ENCODE measurements at regions not wholly inside any gene's neighbourhood (a gene's known extent, or its start where the extent isn't known, plus 50 kb on each side); places are given as distances from the start of the nearest gene placed in this dataset.
"Not testable (repeated sequence)": the region's sequence is repeated elsewhere in the genome, so short reads cannot be mapped to it uniquely, and the experiment has no call there.

GRCh38 chrX:39264023-39264422, 462.8 kb downstream of the MID1IP1 start:
- no peaks in the 10 kb centered on the region for H3K36me3 ChIP-seq (ENCODE audit: control insufficient read depth, insufficient read depth, low read length)
- H3K4me3 ChIP-seq (ENCODE audit: low read depth, low read length) = no peak overlapping the region
- 0 out of 2 replicates have a peak, but pooled peaks cover 3% of the 10 kb centered on the region for H3K9me3 ChIP-seq (ENCODE audit: control insufficient read depth, insufficient read depth, low read length)
- H3K27me3 ChIP-seq (ENCODE audit: control insufficient read depth, insufficient read depth, low read length) = no peaks in the 10 kb centered on the region
- no peaks in the 10 kb centered on the region for H3K4me1 ChIP-seq (ENCODE audit: control insufficient read depth, insufficient read depth, low read length)
- no peak overlapping the region for H3K9ac ChIP-seq (ENCODE audit: low read depth, low read length)
- H3K27ac ChIP-seq (ENCODE audit: low read depth, low read length) = no peak overlapping the region

DNA sequence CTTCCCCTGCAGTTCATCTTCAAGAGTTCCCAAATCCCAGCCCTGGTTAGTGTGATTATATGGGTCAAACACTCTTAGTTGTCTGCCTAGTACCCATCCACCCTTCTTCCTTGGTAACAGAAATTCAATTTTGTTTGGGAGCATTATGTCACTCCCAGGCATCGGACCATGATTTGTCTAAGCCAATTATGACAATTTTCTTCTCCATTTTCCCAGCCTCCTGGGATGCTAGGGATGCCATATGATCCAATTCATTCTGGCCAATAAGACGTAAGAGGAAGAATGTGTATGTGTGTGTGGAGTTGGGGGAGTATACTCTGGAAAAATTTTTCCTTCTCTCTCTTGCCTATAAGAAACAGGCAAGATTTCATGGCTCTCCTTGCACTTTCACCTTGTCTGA, 465.9 kb downstream of the MID1IP1 start:
- Histone ChIP-seq H3K27ac (ENCODE audit: low read depth, low read length) (no peak overlapping the region), H3K4me1 (ENCODE audit: control insufficient read depth, insufficient read depth, low read length) (no peaks in the 10 kb centered on the region), H3K9ac (ENCODE audit: low read depth, low read length) (no peak overlapping the region), H3K4me3 (ENCODE audit: low read depth, low read length) (no peak overlapping the region), H3K27me3 (ENCODE audit: control insufficient read depth, insufficient read depth, low read length) (no peaks in the 10 kb centered on the region), H3K9me3 (ENCODE audit: control insufficient read depth, insufficient read depth, low read length) (0 out of 2 replicates have a peak, but pooled peaks cover 7% of the 10 kb centered on the region), H3K36me3 (ENCODE audit: control insufficient read depth, insufficient read depth, low read length) (no peaks in the 10 kb centered on the region)

GRCh38 chrX:39268207-39268606, 466.9 kb downstream of the MID1IP1 start:
- Histone ChIP-seq H3K4me3 (ENCODE audit: low read depth, low read length) (no peak overlapping the region), H3K9me3 (ENCODE audit: control insufficient read depth, insufficient read depth, low read length) (0 out of 2 replicates have a peak, but pooled peaks cover 7% of the 10 kb centered on the region), H3K36me3 (ENCODE audit: control insufficient read depth, insufficient read depth, low read length) (no peaks in the 10 kb centered on the region), H3K4me1 (ENCODE audit: control insufficient read depth, insufficient read depth, low read length) (no peaks in the 10 kb centered on the region), H3K9ac (ENCODE audit: low read depth, low read length) (no peak overlapping the region), H3K27ac (ENCODE audit: low read depth, low read length) (no peak overlapping the region), H3K27me3 (ENCODE audit: control insufficient read depth, insufficient read depth, low read length) (no peaks in the 10 kb centered on the region)

DNA sequence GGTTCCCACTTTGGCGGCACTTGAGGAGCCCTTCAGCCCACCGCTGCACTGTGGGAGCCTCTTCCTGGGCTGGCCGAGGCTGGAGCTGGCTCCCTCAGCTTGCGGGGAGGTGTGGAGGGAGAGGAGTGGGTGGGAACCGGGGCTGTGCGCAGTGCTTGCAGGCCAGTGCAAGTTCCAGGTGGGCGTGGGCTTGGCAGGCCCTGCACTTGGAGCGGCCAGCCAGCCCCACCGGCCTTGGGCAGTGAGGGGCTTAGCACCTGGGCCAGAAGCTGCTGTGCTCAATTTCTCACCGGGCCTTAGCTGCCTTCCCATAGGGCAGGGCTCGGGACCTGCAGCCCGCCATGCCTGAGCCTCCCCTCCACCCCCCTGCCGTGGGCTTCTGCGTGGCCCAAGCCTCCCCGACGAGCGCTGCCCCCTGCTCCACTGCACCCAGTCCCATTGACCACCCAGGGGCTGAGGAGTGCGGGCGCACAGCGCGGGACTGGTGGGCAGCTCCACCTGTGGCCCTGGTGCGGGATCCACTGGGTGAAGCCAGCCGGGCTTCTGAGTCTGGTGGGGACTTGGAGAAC, 474.3 kb downstream of the MID1IP1 start:
- Histone ChIP-seq H3K4me1 (ENCODE audit: control insufficient read depth, insufficient read depth, low read length) (no peaks in the 10 kb centered on the region), H3K9ac (ENCODE audit: low read depth, low read length) (no peak overlapping the region), H3K4me3 (ENCODE audit: low read depth, low read length) (no peak overlapping the region), H3K36me3 (ENCODE audit: control insufficient read depth, insufficient read depth, low read length) (no peaks in the 10 kb centered on the region), H3K27me3 (ENCODE audit: control insufficient read depth, insufficient read depth, low read length) (no peaks in the 10 kb centered on the region), H3K9me3 (ENCODE audit: control insufficient read depth, insufficient read depth, low read length) (peaks cover 4% of the 10 kb centered on the region; the same call in 1 of the 2 replicates), H3K27ac (ENCODE audit: low read depth, low read length) (no peak overlapping the region)

GRCh38 chrX:39277685-39278390, 476.6 kb downstream of the MID1IP1 start:
- H3K4me3 ChIP-seq (ENCODE audit: low read depth, low read length); H3K27me3 ChIP-seq (ENCODE audit: control insufficient read depth, insufficient read depth, low read length); H3K36me3 ChIP-seq (ENCODE audit: control insufficient read depth, insufficient read depth, low read length); H3K9ac ChIP-seq (ENCODE audit: low read depth, low read length); H3K4me1 ChIP-seq (ENCODE audit: control insufficient read depth, insufficient read depth, low read length); H3K27ac ChIP-seq (ENCODE audit: low read depth, low read length): not testable (repeated sequence)
- H3K9me3 ChIP-seq (ENCODE audit: control insufficient read depth, insufficient read depth, low read length) = peaks cover 21% of the 10 kb centered on the region

- no peak overlapping the region for H3K4me3 ChIP-seq (ENCODE audit: low read depth, low read length)
- no peak overlapping the region for H3K9ac ChIP-seq (ENCODE audit: low read depth, low read length)
- H3K9me3 ChIP-seq (ENCODE audit: control insufficient read depth, insufficient read depth, low read length) = peaks cover 46% of the 10 kb centered on the region
- H3K27me3 ChIP-seq (ENCODE audit: control insufficient read depth, insufficient read depth, low read length) = no peaks in the 10 kb centered on the region
- H3K36me3 ChIP-seq (ENCODE audit: control insufficient read depth, insufficient read depth, low read length) = no peaks in the 10 kb centered on the region
- no peaks in the 10 kb centered on the region for H3K4me1 ChIP-seq (ENCODE audit: control insufficient read depth, insufficient read depth, low read length)
- H3K27ac ChIP-seq (ENCODE audit: low read depth, low read length) = no peak overlapping the region
These were observed 482.0 kb downstream of the MID1IP1 start for GRCh38 chrX:39283239-39283638.

- no peak overlapping the region for H3K27ac ChIP-seq (ENCODE audit: low read depth, low read length)
- H3K27me3 ChIP-seq (ENCODE audit: control insufficient read depth, insufficient read depth, low read length) = no peaks in the 10 kb centered on the region
- H3K9ac ChIP-seq (ENCODE audit: low read depth, low read length) = no peak overlapping the region
- H3K9me3 ChIP-seq (ENCODE audit: control insufficient read depth, insufficient read depth, low read length) = peaks cover 44% of the 10 kb centered on the region
- no peak overlapping the region for H3K4me3 ChIP-seq (ENCODE audit: low read depth, low read length)
- no peaks in the 10 kb centered on the region for H3K4me1 ChIP-seq (ENCODE audit: control insufficient read depth, insufficient read depth, low read length)
- H3K36me3 ChIP-seq (ENCODE audit: control insufficient read depth, insufficient read depth, low read length) = no peaks in the 10 kb centered on the region
These were observed 487.3 kb downstream of the MID1IP1 start for GRCh38 chrX:39288592-39288991.

DNA sequence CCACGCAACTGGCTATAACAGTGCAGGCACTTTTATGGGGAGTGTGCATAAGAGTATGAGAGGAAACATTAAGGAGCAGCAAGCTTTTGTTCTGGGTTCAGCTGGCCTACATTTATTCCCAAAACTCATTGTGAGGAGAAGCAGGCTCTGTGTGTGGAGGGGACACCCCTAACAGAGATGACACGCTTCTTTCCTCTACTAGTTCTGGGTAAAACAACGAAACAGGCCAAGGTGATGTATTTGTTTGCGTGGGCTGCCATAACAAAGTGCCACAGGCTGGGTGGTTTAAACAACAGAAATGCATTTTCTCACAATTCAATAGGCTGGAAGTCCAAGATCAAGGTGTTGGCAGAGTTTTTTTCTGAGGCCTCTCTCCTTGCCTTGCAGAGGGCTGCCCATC, 488.6 kb downstream of the MID1IP1 start:
- H3K4me3 ChIP-seq (ENCODE audit: low read depth, low read length) = no peak overlapping the region
- H3K36me3 ChIP-seq (ENCODE audit: control insufficient read depth, insufficient read depth, low read length) = no peaks in the 10 kb centered on the region
- H3K9me3 ChIP-seq (ENCODE audit: control insufficient read depth, insufficient read depth, low read length) = peaks cover 34% of the 10 kb centered on the region
- H3K27me3 ChIP-seq (ENCODE audit: control insufficient read depth, insufficient read depth, low read length) = no peaks in the 10 kb centered on the region
- no peak overlapping the region for H3K27ac ChIP-seq (ENCODE audit: low read depth, low read length)
- no peaks in the 10 kb centered on the region for H3K4me1 ChIP-seq (ENCODE audit: control insufficient read depth, insufficient read depth, low read length)
- H3K9ac ChIP-seq (ENCODE audit: low read depth, low read length) = no peak overlapping the region

DNA sequence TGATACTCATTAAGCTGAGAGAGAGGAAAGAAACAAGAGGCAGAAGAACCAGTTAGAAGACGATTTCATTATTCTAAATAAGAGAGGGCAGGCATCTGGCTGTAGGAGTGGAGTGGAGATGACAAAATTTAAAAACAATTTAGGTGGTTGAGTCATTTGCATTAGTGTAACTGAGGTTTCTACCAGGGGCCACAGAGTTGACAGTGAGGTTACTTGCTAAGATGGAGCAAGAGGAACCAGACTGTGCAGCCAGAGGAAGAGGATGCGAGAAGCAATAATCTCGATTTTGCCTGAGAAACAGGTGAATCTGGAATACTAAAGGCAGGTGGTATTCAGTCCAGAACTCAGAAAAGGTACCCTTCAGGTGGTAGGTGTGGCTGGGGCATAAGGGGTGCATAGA, 491.9 kb downstream of the MID1IP1 start:
- Histone ChIP-seq H3K27ac (ENCODE audit: low read depth, low read length) (no peak overlapping the region), H3K36me3 (ENCODE audit: control insufficient read depth, insufficient read depth, low read length) (no peaks in the 10 kb centered on the region), H3K9ac (ENCODE audit: low read depth, low read length) (no peak overlapping the region), H3K4me1 (ENCODE audit: control insufficient read depth, insufficient read depth, low read length) (no peaks in the 10 kb centered on the region), H3K27me3 (ENCODE audit: control insufficient read depth, insufficient read depth, low read length) (no peaks in the 10 kb centered on the region), H3K9me3 (ENCODE audit: control insufficient read depth, insufficient read depth, low read length) (peaks cover 32% of the 10 kb centered on the region), H3K4me3 (ENCODE audit: low read depth, low read length) (no peak overlapping the region)

DNA sequence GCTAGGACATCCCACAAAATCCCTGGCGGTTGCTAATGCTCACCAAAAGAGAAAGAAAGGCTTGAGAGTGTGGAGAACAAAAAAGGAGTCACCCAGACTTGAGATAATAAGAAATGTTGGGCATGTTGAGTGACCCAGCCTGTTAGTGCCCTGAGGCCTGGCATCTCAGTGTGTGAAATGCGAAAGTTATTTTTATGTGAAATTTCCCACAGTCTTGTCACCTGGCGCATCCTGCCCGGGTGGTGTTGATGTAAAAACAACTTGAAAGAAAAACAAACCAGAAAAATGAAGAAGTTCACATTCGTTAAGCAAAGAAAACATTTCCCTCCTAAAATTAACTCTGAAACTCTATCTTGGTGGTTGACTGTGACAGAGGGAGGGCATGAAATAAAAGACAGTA, 495.2 kb downstream of the MID1IP1 start:
- peaks cover 41% of the 10 kb centered on the region for H3K9me3 ChIP-seq (ENCODE audit: control insufficient read depth, insufficient read depth, low read length)
- no peaks in the 10 kb centered on the region for H3K4me1 ChIP-seq (ENCODE audit: control insufficient read depth, insufficient read depth, low read length)
- no peak overlapping the region for H3K27ac ChIP-seq (ENCODE audit: low read depth, low read length)
- H3K4me3 ChIP-seq (ENCODE audit: low read depth, low read length) = no peak overlapping the region
- H3K27me3 ChIP-seq (ENCODE audit: control insufficient read depth, insufficient read depth, low read length) = no peaks in the 10 kb centered on the region
- H3K36me3 ChIP-seq (ENCODE audit: control insufficient read depth, insufficient read depth, low read length) = no peaks in the 10 kb centered on the region
- H3K9ac ChIP-seq (ENCODE audit: low read depth, low read length) = no peak overlapping the region

GRCh38 chrX:39298821-39299220, 497.6 kb downstream of the MID1IP1 start:
- no peaks in the 10 kb centered on the region for H3K4me1 ChIP-seq (ENCODE audit: control insufficient read depth, insufficient read depth, low read length)

More at GRCh38 chrX:39298821-39299220, 497.6 kb downstream of the MID1IP1 start:
- H3K27me3 ChIP-seq (ENCODE audit: control insufficient read depth, insufficient read depth, low read length) = no peaks in the 10 kb centered on the region
- H3K4me3 ChIP-seq (ENCODE audit: low read depth, low read length) = no peak overlapping the region
- H3K36me3 ChIP-seq (ENCODE audit: control insufficient read depth, insufficient read depth, low read length) = no peaks in the 10 kb centered on the region
- H3K9ac ChIP-seq (ENCODE audit: low read depth, low read length) = no peak overlapping the region
- H3K27ac ChIP-seq (ENCODE audit: low read depth, low read length) = no peak overlapping the region
- H3K9me3 ChIP-seq (ENCODE audit: control insufficient read depth, insufficient read depth, low read length) = peaks cover 46% of the 10 kb centered on the region
